Endodermal cell (in vitro differentiated cells): ENCODE measurements at regions not wholly inside any gene's neighbourhood (a gene's known extent, or its start where the extent isn't known, plus 50 kb on each side); places are given as distances from the start of the nearest gene placed in this dataset.
"Not testable (repeated sequence)": the region's sequence is repeated elsewhere in the genome, so short reads cannot be mapped to it uniquely, and the experiment has no call there.

Experiments used
- DNase-seq: peaks from one replicate; pipeline ENCODE4 v3.0.0-alpha.2; 2017
- H3K27ac ChIP-seq: 2 replicates; pipeline ENCODE4 v1.5.1; 2013; ENCODE audit warnings: mild to moderate bottlenecking, low read depth, low read length, moderate library complexity
- H3K27me3 ChIP-seq: 2 replicates; pipeline ENCODE4 v1.6.1; 2013; ENCODE audit warnings: mild to moderate bottlenecking, low read length, moderate library complexity; ENCODE audit not compliant: insufficient read depth, control insufficient read depth, poor library complexity, severe bottlenecking
- H3K36me3 ChIP-seq: 2 replicates; pipeline ENCODE4 v1.7.0; 2013; ENCODE audit warnings: mild to moderate bottlenecking, low read length, moderate library complexity; ENCODE audit not compliant: control insufficient read depth, insufficient read depth
- H3K4me1 ChIP-seq: one replicate; pipeline ENCODE4 v1.7.0; 2013; ENCODE audit warnings: low read length; ENCODE audit not compliant: control insufficient read depth, insufficient read depth
- H3K4me3 ChIP-seq: 2 replicates; pipeline ENCODE4 v1.5.1; 2013; ENCODE audit warnings: mild to moderate bottlenecking, low read length, moderate library complexity
- H3K9ac ChIP-seq: 2 replicates; pipeline ENCODE4 v1.6.1; 2013; ENCODE audit warnings: mild to moderate bottlenecking, low read length, moderate library complexity; ENCODE audit not compliant: poor library complexity, severe bottlenecking; ENCODE audit errors: extremely low read depth
- H3K9me3 ChIP-seq: 2 replicates; pipeline ENCODE4 v1.6.1; 2013; ENCODE audit warnings: mild to moderate bottlenecking, low read length, moderate library complexity; ENCODE audit not compliant: control insufficient read depth
- H3K27ac Mint-ChIP-seq: 2 replicates; pipeline ENCODE4 v1.8.0; 2020; ENCODE audit warnings: mixed read lengths
- H3K27me3 Mint-ChIP-seq: 2 replicates; pipeline ENCODE4 v1.8.0; 2021; ENCODE audit warnings: mild to moderate bottlenecking, mixed read lengths; ENCODE audit not compliant: insufficient read depth
- H3K36me3 Mint-ChIP-seq: 2 replicates; pipeline ENCODE4 v1.8.0; 2020; ENCODE audit warnings: low read depth, mixed read lengths
- H3K4me1 Mint-ChIP-seq: 2 replicates; pipeline ENCODE4 v1.8.0; 2020; ENCODE audit warnings: mixed read lengths
- H3K4me3 Mint-ChIP-seq: 2 replicates; pipeline ENCODE4 v1.8.0; 2020; ENCODE audit warnings: mild to moderate bottlenecking, moderate library complexity, mixed read lengths
- H3K9me3 Mint-ChIP-seq: 2 replicates; pipeline ENCODE4 v1.8.0; 2020; ENCODE audit warnings: mild to moderate bottlenecking, mixed read lengths
- WGBS, 2 experiments: methylation state at CpG; one replicate each; pipeline versions ENCODE4 v1.1.5 to v1.1.7; 2013; ENCODE audit warnings: missing lambda C conversion rate in 2 of 2, mixed read lengths in 1 of 2; ENCODE audit not compliant: insufficient coverage in 1 of 2, insufficient read length in 1 of 2; 5-methylcytosine and 5-hydroxymethylcytosine counted together
- TF ChIP-seq, protein P1 (sequence below): fragments of 200-600 bp; sonication (generic); conservative IDR thresholded peaks from 2 replicates; pipeline ENCODE4 v1.5.0; 2021; ENCODE audit warnings: antibody characterized with exemption, mild to moderate bottlenecking

DNA sequence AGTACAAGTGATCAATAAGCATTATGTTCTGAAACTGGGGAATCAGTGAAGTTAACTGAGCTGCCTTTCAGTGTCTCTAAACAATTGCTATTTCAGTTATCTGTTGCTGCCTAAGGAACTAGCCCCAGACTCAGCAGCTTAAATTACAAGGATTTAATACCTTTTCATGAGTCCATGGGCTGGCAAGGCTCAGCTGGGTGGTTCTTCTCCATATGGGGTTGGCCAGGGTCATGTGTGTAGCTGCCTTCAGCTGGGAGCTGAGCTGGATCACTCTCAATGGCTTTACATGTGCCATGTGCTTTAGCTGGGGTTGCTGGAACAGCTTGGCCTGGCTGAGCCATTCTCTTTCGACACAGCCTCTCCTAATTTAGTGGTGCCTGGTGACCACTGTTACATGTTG lies 295.0 kb upstream of the NCAM1 start:
- DNase-seq = no peak
- H3K4me3 ChIP-seq = no peak overlapping the region
- Mint-ChIP-seq H3K4me3 (no peak overlapping the region), H3K27me3 (peaks cover 3% of the 10 kb centered on the region), H3K9me3 (no peaks in the 10 kb centered on the region), H3K36me3 (no peaks in the 10 kb centered on the region), H3K27ac (no peak overlapping the region), H3K4me1 (no peaks in the 10 kb centered on the region)
- H3K36me3 ChIP-seq = no peaks in the 10 kb centered on the region
- 88 to 100% methylated on average over 1 of the region's 1 CpG for WGBS, 2 experiments
- TF ChIP-seq, protein P1, sequence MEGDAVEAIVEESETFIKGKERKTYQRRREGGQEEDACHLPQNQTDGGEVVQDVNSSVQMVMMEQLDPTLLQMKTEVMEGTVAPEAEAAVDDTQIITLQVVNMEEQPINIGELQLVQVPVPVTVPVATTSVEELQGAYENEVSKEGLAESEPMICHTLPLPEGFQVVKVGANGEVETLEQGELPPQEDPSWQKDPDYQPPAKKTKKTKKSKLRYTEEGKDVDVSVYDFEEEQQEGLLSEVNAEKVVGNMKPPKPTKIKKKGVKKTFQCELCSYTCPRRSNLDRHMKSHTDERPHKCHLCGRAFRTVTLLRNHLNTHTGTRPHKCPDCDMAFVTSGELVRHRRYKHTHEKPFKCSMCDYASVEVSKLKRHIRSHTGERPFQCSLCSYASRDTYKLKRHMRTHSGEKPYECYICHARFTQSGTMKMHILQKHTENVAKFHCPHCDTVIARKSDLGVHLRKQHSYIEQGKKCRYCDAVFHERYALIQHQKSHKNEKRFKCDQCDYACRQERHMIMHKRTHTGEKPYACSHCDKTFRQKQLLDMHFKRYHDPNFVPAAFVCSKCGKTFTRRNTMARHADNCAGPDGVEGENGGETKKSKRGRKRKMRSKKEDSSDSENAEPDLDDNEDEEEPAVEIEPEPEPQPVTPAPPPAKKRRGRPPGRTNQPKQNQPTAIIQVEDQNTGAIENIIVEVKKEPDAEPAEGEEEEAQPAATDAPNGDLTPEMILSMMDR = no peak
- no peak overlapping the region for H3K9ac ChIP-seq
- H3K9me3 ChIP-seq = no peaks in the 10 kb centered on the region
- no peaks in the 10 kb centered on the region for H3K27me3 ChIP-seq
- H3K27ac ChIP-seq = no peak overlapping the region
- no peaks in the 10 kb centered on the region for H3K4me1 ChIP-seq

DNA sequence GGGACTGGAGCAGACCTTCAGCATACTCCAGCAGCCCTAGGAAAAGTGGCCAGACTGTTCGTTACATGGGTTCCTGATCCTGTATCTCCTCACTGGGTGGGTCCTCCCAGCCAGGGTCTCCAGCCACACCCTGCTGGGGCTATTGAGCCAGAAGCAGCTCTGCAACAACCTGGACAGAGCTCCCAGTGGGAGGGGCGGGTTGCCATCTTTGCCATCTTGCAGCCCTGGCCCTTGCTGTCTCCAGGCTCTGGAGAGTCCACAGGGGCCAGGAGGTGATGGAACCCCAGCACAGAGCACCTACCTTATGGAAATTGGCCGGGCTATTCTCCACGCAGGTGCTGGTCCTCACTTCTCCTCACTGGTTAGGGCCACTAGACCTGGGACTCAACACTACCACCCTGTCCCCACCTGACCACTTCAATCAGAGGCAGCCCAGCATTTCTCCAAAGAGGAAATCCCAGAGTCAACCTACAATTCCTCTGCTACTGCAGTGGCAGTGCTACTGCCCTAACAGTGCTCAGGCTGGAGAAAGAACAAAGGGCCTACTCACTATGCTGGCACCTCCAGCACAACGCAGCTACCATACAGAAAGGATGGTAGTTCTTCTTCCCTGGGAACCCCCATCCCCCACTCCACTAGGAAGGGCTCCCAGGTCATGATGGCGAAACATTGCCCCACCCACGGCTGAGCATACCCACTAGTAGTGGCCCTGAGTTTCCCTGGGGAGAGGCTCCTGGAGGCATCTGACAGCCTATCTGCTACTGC lies 290.2 kb upstream of the NCAM1 start:
- no peak overlapping the region for H3K4me3 ChIP-seq
- Mint-ChIP-seq H3K36me3 (no peaks in the 10 kb centered on the region), H3K4me3 (no peak overlapping the region), H3K27ac (no peak overlapping the region), H3K9me3 (peaks cover 20% of the 10 kb centered on the region), H3K27me3 (no peaks in the 10 kb centered on the region), H3K4me1 (no peaks in the 10 kb centered on the region)
- H3K27me3 ChIP-seq = no peaks in the 10 kb centered on the region
- no peaks in the 10 kb centered on the region for H3K36me3 ChIP-seq
- no peak for DNase-seq
- H3K9me3 ChIP-seq = peaks cover 5% of the 10 kb centered on the region
- no peaks in the 10 kb centered on the region for H3K4me1 ChIP-seq
- 78% methylated on average over 3 to 7 of the region's 7 CpGs for WGBS, 2 experiments
- TF ChIP-seq, protein P1 = no peak
- H3K27ac ChIP-seq = no peak overlapping the region
- no peak overlapping the region for H3K9ac ChIP-seq

DNA sequence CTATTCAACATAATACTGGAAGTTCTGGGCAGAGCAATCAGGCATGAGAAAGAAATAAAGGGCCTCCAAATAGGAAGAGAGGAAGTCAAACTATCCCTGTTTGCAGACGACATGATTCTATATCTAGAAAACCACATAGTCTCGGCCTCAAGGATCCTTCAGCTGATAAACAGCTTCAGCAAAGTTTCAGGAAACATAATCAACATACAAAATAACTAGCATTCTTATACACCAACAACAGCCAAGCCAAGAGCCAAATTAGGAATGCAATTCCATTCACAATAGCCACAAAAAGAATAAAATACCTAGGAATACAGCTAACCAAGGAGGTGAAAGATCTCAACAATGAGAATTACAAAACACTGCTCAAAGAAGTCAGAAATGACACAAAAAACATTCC lies 287.8 kb upstream of the NCAM1 start:
- not testable (repeated sequence) for H3K36me3 ChIP-seq, H3K27me3 Mint-ChIP-seq, H3K4me3 Mint-ChIP-seq, H3K4me1 ChIP-seq, H3K4me3 ChIP-seq, H3K9ac ChIP-seq, H3K4me1 Mint-ChIP-seq, H3K27ac Mint-ChIP-seq, H3K9me3 ChIP-seq, H3K36me3 Mint-ChIP-seq, H3K27me3 ChIP-seq, DNase-seq, H3K27ac ChIP-seq
- H3K9me3 Mint-ChIP-seq = peaks cover 30% of the 10 kb centered on the region
- 87 to 100% methylated on average over 1 to 2 of the region's 2 CpGs for WGBS, 2 experiments

DNA sequence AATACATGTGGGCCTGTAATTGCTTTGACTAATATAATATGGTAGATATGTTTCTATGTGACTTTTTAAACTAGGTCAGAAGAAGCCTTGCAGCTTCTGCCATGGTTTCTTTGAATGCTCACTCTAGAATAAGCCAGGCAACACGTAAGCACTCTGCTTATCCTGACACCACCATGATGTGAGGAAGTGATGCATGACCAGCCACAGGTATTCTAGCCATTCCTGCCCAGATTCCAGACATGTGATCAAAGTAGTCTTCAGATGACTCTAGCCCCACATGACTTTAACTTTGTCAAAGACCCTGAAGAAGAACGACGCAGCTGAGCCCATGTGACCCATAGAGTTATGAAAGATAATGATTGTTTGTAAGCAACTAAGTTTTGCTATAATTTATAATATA lies 276.1 kb upstream of the NCAM1 start:
- Histone ChIP-seq H3K9me3 (no peaks in the 10 kb centered on the region), H3K4me1 (no peaks in the 10 kb centered on the region), H3K36me3 (no peaks in the 10 kb centered on the region), H3K4me3 (no peak overlapping the region), H3K27ac (no peak overlapping the region), H3K9ac (no peak overlapping the region), H3K27me3 (no peaks in the 10 kb centered on the region)
- Mint-ChIP-seq H3K4me1 (no peaks in the 10 kb centered on the region), H3K27me3 (no peaks in the 10 kb centered on the region), H3K4me3 (no peak overlapping the region), H3K9me3 (peaks cover 30% of the 10 kb centered on the region), H3K36me3 (no peaks in the 10 kb centered on the region), H3K27ac (no peak overlapping the region)
- TF ChIP-seq, protein P1 = no peak
- DNase-seq = no peak
- WGBS, 2 experiments = 89 to 100% methylated on average over 1 of the region's 3 CpGs
